ENCODE measurements at regions not wholly inside any gene's neighbourhood (a gene's known extent, or its start where the extent isn't known, plus 50 kb on each side); places are given as distances from the start of the nearest gene placed in this dataset.

- intact Hi-C loops (cut with DNase I; ENCODE audit: low total_unique reads) = no loop called here
- no peak for DNase-seq (ENCODE audit: low spot score in 2 of 2)
- 87 to 88% methylated on average over 1 of the region's 1 CpG for WGBS, 2 donors
Observed at GRCh38 chr22:22037740-22038139, 55.2 kb upstream of the TOP3B start.

GRCh38 chr22:22037229-22037628 is 54.6 kb upstream of the TOP3B start:
- intact Hi-C loops (cut with DNase I; ENCODE audit: low total_unique reads) = no loop called here
- no peak for DNase-seq (ENCODE audit: low spot score in 2 of 2)
- no peak overlapping the region for H3K4me3 ChIP-seq (ENCODE audit: low read depth, poor library complexity, severe bottlenecking)
- no peak for TF ChIP-seq POLR2A (IDR thresholded peaks at IDR 0.05)
- TF ChIP-seq CTCF (IDR thresholded peaks at IDR 0.05) = no peak

More at GRCh38 chr22:22037740-22038139, 55.2 kb upstream of the TOP3B start:
- no peak overlapping the region for H3K4me3 ChIP-seq (ENCODE audit: low read depth, poor library complexity, severe bottlenecking)
- TF ChIP-seq CTCF (IDR thresholded peaks at IDR 0.05) = no peak
- TF ChIP-seq POLR2A (IDR thresholded peaks at IDR 0.05) = no peak

GRCh38 chr22:22036588-22036987 is 54.0 kb upstream of the TOP3B start:
- TF ChIP-seq CTCF (IDR thresholded peaks at IDR 0.05) (no peak), POLR2A (IDR thresholded peaks at IDR 0.05) (no peak)
- intact Hi-C loops (cut with DNase I; ENCODE audit: low total_unique reads) = no loop called here
- no peak for DNase-seq (ENCODE audit: low spot score in 2 of 2)
- 94 to 98% methylated on average over 3 of the region's 3 CpGs for WGBS, 2 donors
- H3K4me3 ChIP-seq (ENCODE audit: low read depth, poor library complexity, severe bottlenecking) = no peak overlapping the region

- intact Hi-C loops (cut with DNase I; ENCODE audit: low total_unique reads) = no loop called here
- 86 to 87% methylated on average over 4 of the region's 4 CpGs for WGBS, 2 donors
- H3K4me3 ChIP-seq (ENCODE audit: low read depth, poor library complexity, severe bottlenecking) = no peak overlapping the region
- no peak for TF ChIP-seq CTCF (IDR thresholded peaks at IDR 0.05)
- DNase-seq (ENCODE audit: low spot score in 2 of 2) = no peak
Observed at GRCh38 chr22:22035771-22036314, 53.3 kb upstream of the TOP3B start.

GRCh38 chr22:22035203-22035602 is 52.6 kb upstream of the TOP3B start:
- intact Hi-C loops (cut with DNase I; ENCODE audit: low total_unique reads) = no loop called here
- no peak for TF ChIP-seq CTCF (IDR thresholded peaks at IDR 0.05)
- DNase-seq (ENCODE audit: low spot score in 2 of 2) = no peak

GRCh38 chr22:22034469-22035132 is 52.0 kb upstream of the TOP3B start:
- DNase-seq (ENCODE audit: low spot score in 2 of 2) = no peak
- TF ChIP-seq POLR2A (IDR thresholded peaks at IDR 0.05) (no peak), CTCF (IDR thresholded peaks at IDR 0.05) (no peak)
- WGBS, 2 donors = 75 to 94% methylated on average over 3 of the region's 3 CpGs
- intact Hi-C loops (cut with DNase I; ENCODE audit: low total_unique reads) = no loop called here
- H3K4me3 ChIP-seq (ENCODE audit: low read depth, poor library complexity, severe bottlenecking) = no peak overlapping the region

More at GRCh38 chr22:22035203-22035602, 52.6 kb upstream of the TOP3B start:
- H3K4me3 ChIP-seq (ENCODE audit: low read depth, poor library complexity, severe bottlenecking) = no peak overlapping the region

Data from lower leg skin (tissue), 4 donors.